Kasumi-1 (cell line): ENCODE measurements at regions not wholly inside any gene's neighbourhood (a gene's known extent, or its start where the extent isn't known, plus 50 kb on each side); places are given as distances from the start of the nearest gene placed in this dataset.
"Not testable (repeated sequence)": the region's sequence is repeated elsewhere in the genome, so short reads cannot be mapped to it uniquely, and the experiment has no call there.

Source experiments
- DNase-seq, 2 experiments: peaks; one replicate each; lab custom pipeline; 2025; lab: John Stamatoyannopoulos, UW

DNA sequence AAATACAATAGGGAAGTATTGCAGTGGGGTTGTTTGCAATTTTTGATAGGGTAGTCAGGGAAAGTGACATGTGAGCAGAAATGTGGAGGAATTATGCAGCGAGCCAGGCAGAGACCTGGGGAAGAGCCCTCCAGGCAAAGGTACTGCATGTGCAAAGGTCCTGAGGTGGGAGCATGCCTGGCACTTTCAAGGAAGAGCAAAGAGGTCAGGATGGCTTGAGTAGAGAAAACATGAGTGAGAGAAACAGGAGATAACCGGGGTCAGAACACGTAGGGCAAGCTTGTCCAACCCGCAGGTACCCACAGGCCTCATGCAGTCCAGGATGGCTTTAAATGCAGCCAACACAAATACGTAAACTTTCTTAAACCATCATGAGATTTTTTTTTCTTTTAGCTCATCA is 71.0 kb downstream of the COQ2 start:
- no peak for DNase-seq

DNA sequence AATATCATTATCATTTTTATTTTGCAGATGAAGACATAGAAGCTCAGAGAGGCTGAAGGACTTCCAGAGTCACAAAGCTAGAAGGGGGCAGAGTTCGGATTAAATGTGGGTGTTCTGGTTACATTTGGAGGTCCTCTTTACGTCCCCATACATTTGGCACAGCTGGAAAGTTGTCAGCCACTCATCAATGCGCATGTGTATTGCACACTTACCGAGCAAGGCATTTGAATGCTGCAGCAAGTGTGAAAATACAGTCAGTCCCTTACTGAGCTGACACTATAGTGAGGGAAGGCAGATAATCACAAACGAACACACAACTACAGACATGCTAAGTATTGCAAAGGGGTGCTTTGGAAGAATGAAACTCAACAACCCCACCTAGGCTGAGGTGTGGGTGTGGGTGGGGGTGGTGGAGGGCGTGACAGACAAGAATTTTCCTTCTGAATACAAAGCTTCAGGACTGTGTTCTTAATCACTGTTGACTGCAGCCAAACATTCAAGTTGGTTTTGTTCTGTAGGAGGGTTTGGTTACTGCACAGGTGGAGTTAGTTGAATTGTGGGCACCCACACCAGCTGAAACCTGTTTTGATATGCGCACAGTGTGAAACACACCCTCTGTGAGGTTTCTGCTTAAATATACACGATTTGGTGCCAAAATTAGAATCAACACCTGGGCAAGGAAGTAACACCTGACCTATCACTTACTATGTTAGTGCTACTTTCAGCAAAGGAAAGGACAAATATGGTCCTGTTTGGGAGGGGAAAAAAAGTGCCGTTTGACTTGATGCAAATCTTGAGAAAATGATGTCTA is 72.4 kb downstream of the COQ2 start:
- no peak for DNase-seq

DNA sequence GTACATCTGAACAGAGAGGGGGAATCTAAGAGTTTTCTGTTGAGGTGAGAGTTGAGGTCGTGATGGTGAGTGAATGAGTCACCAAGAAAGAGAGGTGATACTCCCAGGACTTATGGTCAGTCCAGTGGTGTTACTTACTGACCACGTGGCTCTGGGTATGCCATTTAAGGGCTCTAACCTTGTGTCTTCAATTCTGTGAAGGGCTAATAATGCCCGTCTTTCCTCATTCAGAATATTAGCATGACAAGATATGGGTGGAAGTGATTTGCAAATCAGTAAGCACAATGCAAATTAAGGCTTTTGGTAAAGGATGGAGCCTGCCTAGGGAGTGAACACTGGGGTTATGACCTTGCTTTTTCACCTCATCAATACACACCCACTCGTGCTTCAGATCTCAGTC is 75.2 kb downstream of the COQ2 start:
- DNase-seq, result no peak

DNA sequence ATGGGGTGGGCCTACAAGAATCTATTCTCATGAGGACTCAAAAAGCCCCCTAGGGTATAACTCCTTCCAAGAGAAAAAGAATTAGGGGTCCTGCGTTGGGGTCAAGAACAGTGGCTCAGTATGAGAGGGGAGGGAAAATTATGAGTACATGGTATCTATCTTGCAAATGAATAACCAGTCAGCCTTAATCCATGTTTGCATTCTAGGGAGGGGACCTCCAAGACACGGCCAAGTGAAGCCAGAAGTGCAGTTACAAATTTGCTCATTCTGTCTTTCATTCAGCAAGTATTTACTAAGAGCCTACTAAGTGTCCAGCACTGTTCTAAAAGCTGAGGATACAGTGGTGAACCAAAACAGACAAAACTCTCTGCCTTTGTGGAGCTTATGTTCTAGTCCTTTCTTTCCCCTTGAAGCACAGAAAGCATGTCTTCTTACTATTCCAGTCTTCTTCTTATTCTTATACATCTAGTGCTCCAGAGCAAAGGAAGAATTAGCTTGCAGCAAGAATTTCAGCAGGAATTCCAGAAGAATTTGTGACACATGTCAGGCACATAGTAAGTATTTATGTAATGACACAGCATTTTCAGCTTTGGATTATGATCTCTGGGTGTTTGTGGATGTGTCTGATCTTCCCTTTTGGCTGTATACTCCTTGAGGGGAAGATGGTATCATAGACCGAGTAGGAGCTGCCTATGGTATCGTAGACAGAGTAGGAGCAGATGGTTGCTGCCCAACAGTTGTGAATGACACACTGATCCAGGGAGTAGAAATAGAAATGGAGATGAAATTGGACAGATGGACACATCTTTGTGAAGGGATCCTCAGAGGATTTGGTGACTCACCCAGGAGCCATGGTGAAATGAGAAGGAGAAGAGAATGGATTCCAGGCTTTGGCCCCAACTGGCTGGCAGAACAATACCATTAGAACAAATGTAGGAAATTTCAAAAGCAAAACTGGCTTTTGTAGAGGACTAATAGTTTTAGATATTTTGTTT is 75.9 kb downstream of the COQ2 start:
- DNase-seq, result no peak

DNA sequence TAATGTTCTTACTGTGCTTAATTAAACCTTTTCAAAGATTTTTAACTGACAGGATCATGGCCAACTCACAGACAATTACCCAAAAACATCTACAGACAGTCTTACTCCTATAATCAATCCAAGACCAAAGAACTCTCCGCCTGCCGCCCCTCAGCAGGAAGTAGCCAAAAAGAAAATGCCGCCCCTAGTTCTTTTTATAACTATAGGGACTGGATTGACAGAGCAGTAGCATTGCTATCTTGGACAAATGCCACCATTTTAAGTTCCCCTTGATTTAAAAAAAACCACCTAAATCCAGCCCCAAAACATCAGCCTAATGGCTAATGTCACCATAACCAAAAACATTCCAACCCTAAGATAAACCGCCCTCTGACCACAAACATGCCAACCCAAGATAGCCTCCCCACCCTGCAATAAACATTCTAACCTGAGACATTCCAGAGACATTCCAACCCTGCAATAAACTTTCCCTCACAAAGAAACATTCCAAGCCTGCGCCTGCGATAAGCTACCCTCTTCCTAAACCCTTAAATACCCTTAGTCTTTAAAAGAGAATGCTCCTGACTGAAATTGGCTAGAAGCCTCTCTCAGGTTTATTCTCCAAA is 77.0 kb downstream of the COQ2 start:
- DNase-seq, result no peak

DNA sequence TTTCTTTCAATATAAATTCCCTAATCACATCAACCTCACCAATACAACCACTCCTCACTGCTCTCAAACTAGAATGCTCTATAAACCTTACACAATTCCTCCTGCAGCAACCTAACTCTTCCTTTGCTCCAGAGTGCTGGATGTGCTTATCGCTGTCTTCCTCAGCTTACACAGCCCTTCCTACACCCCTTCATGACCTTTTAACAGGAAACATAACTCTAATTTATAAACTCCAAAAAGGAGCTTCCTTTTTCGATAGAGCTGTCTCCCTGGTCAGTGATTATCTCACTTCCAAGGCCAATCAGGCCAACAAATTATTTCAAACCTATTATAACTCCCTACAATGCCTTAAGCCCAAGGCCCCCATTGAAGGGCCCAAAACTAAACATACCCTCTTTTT is 78.8 kb downstream of the COQ2 start:
- DNase-seq, result no peak

DNA sequence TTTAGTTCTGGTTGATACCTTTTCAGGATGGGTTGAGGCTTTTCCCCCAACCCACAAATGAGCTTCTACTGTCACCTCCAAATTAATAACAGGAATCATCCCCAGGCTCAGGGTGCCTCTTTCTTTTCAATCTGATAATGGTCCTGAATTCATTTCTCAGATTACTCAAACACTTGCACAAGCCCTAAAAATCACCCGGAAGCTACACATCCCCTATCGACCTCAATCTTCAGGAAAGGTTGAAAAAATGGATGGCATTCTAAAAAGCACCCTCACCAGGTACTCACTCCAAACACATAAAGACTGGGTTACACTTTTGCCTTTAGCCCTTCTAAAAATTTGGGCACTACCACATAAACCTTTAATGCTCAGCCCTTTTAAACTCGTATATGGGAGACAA is 79.9 kb downstream of the COQ2 start:
- DNase-seq, result no peak

DNA sequence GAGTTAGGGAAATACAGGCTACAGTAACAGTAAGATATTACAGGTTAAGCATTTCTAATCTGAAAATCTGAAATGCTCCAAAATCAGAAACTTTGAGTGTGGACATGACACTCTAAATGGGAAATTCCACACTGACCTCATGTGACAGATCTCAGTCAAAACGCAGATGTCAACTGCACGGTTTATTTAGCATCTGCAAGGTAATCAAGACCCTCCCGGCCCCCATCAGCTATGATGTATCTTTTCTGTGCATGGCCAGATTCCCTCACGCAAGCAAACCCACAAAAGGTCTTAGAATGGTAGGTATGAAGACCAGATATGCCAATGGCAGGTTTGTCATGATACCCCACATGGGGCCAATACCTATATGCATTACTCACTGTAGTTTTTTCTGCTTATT is 82.8 kb downstream of the COQ2 start:
- DNase-seq, result no peak

DNA sequence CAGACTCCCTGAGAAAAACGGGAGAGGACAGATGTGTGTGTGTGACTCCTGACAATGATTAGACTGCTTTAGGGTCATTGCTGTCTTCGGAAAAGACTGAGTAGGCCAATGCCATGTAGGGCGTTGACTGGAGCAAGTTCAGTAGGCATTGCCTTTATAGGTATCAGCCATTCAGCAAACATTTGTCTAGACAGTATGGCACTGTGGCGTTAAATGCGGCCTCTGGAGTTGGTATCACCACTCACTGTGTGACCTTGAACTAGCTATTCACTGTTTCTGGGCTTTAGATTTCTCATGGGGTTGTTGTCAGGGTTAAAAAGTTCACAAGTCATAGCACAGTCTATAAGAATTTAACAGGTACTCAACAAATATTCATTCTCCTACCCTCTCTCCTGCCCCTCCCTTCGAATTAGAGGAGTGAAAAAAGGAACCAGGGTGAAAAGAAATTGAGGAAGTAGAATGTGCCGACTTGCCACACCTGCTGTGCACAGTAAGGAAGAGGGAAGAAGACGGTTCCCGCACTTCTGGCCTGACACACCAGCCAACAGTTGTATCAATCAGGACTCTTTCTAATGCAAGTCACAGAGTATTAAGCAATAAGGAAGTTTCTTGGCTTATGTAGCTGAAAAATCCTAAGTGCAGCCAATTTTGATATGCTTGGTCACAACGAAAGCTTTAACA is 83.2 kb upstream of the PLAC8 start:
- peak; percentile 82 for DNase-seq

DNA sequence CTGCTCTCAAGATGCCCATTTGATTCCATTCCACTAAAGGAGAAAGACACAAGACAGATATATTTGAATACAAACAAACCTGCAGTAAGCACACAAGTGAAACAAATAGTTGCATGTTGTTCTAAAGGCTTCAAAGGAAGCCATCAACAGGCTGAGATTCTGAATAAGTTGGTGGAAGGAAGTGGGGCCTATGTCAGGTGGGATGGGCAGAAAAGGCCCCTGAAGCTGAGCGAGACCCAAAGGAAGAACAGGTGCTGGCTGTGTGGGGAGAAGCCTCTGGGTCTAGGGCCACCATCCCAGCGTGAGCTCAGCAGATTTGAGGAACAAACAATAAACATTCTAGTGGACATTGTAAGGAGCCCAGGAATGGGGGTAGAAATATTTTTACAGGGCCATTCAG is 82.4 kb upstream of the PLAC8 start:
- no peak for DNase-seq

DNA sequence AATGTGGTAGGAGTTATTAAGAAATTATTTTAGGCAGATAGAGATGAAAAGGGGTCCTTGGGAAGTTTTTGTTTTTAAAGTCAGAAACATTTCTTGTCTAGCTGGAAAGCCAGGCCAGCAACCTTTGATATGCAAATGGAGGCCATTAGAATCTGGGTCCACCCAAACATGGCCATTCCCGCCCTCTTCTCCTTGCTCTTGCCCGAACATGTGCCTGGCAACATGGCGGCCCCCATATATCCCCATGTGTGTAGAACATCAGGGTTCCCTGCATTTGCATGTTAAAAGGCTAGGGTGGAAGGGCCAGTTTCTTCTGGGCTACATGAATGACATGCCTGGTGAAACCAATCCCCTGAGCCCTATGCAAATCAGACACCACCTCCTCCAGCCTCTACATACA is 80.7 kb upstream of the PLAC8 start:
- no peak for DNase-seq

DNA sequence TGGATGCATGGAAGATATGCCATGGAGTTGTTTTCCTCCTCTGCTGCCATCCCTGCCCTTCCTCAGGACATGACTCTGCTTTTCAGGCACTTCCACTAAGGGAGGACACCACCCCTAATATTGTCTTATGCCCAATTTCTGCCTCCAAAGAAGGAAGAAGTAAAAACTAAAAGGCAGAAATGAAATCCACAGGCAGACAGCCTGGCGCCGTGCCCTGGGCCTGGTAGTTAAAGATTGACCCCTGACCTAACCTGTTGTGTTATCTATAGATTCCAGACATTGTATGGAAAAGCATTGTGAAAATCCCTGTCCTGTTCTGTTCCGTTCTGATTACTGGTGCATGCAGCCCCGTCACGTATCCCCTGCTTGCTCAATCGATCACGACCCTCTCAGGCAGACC is 80.1 kb upstream of the PLAC8 start:
- DNase-seq, result not testable (repeated sequence)

DNA sequence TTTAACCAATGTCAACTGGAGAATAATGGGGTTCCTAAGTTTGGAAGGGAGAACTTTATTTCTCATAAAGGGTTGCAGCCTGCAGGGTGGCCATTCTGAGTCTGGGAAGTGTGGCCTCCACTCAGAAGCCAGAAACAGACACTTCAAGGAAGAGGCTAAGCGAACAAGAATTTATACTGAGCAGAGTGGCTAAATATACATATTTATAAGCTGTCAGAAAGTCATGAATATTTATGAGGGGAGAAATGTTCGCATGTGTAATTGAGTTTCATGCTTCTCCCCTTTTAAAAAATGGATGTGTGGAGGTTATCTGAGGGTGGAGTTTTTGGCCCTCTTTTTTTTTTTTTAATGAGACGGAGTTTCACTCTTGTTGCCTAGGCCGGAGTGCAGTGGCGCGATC is 78.1 kb upstream of the PLAC8 start:
- DNase-seq, result no peak

DNA sequence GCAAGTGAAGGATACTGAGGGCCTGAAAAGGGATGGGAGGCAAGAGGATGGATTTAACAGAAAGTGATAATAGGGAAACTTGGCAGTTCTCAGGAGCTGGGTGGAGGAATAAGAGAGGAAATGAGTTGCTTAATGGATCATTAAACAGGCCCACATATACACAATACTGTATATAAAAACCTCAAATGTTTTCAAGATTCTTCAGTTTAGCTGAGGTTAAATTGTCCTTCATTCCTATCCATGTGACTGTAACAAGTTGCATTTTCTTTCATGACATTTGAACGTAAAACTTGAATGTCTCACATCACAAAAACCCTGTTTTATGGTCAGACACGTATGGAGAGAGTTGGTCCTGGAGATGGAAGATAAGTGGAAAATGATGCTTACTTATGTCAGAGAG is 76.5 kb upstream of the PLAC8 start:
- DNase-seq, result no peak

DNA sequence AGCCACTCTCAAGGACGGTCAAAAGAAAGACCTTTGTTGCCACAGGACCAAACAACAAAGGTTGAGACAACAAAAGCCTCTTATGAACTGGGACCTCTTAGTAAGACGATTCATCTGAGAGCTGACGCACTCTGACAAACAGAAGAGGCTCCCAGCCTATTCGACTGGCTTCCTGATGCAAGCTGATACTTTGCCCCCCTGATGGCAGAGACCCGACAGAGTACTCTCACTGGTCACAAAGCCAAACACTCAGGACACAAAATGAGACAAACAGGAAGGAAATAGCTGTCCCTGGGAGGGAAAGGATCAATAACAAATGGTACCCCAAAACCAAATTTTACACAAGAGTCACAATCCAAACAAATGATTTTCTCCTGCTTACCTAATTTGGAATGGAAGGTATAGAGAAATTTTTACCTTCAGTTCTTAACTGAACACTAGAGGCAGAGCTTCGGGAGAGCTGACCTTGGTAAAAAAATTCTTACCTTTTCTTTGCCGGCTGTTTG is 75.2 kb upstream of the PLAC8 start:
- DNase-seq, result no peak

DNA sequence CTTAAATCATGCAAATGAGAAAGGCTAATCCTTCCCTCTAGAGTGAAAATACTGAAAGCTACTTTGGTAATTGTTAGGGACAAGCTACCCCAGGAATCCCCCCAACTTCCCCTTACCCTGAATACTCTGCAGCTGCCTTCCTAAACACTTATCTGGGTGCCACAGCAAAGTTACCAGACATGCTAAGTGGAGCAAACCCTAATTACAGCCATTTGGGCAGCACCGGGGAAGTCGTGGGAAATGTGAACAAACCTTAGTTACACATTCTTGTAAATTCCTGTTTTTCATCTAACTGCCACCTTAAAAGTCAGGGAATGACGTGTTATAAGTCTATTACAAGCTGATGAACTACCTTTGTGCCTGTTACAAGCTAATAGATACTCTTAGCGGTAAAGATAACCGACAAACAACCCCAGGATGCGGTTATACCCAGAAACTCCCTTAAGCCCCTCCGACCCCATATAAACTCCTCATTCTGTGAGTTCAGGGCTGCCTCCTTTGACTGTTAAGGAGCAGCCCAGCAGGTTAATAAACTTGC is 66.0 kb upstream of the PLAC8 start:
- no peak for DNase-seq

DNA sequence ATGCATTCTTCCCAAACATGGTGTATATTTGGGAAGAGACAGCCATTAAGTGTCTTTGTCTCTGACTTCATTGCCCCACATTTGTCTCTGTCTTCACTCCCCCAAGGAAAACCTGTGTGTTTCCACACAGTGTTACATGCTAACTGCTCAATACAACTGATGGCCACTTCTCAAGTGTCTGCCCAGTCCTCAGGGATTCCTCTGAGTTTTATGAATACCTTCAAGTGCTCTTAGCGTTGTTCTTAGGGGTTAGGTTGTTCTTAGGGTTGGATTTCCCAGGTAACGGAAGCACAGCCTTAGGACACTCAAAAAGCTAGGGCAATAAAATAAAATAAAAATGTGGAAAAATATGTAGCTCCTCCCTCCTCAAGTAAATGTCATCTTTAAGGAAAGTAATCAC is 64.7 kb upstream of the PLAC8 start:
- no peak for DNase-seq

DNA sequence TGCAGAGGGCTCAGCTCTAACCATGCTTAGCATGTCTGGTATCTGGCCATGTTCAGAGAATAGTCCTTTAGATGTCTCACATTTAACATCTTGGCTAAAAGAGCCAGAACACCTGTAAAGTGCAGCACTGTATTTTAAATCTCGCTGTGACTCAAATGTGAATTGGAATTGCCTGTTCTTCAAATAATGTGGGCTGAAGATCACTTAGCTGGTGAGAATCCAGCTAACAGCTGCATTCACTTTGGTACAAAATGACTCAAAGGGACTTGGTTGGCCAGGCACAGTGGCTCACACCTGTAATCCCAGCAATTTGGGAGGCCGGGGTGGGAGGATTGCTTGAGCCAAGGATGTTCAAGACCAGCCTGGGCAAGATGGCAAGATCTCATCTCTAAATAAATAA is 63.5 kb upstream of the PLAC8 start:
- DNase-seq, result no peak

DNA sequence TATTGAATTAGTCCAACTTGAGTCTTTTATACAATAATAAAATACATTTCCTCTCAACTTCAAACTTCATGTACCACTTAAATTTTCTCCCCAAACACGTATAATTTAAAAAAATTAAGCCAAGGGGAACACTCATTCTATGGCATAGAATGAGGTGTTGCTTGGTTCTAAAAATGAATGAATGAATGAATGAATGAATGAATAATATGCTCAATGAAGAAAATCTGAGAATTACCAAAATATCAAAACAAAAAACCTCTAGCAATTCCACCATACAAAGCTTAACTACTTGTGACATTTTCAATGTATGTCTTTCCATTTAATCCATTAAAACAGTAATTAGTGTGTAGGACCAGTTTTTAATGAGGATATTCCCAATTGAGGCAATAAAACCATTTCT is 62.7 kb upstream of the PLAC8 start:
- no peak for DNase-seq

DNA sequence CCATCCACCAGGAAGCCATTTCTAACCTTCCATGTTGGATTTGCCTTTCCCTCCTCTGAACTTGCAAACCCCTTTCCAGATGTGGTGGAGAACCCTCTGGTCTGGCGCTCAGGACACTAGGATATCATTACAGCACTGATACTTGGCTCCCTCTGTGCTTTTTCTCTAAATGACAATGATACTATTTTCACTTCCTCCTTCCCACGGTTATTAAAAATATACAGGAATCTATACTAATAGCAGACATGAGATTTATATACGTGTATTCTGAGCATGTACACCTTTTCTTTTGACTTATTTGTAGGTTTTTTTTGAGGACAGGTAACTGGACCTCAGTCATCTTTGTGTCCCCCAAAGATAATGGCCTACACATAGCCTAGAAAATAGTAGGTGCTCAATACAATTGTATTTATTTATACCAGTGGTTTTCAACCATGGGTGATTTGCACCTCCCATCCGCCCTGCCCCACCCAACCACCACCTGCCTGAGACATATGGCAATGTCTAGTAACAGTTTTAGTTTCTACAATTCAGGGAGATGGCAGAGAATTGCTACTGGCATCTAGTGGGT is 60.4 kb upstream of the PLAC8 start:
- DNase-seq, result no peak

DNA sequence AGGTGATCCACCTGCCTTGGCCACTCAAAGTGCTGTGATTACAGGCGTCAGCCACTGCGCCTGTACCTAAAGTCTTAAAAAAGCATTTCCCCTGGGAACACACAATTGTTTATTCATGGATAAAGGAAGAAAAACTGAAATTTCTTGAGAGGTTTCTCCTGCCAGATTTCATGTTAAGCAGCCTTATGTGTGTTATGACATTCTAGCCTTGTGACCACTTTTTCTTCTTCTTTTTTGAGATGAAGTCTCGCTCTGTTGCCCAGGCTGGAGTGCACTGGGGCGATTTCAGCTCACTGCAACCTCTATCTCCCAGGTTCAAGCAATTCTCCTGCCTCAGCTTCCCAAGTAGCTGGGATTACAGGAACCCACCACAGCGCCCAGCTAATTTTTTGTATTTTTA is 57.8 kb upstream of the PLAC8 start:
- no peak for DNase-seq
